H1 (cell line): ENCODE measurements at regions not wholly inside any gene's neighbourhood (a gene's known extent, or its start where the extent isn't known, plus 50 kb on each side); places are given as distances from the start of the nearest gene placed in this dataset.

ENCODE experiments used
- EZH2 ChIP-seq: fragments of 200-600 bp; sonication (generic); IDR thresholded peaks from 2 replicates; pipeline ENCODE4 v1.7.1; 2012; ENCODE audit warnings: low read depth, mild to moderate bottlenecking, moderate library complexity, low read length, inconsistent platforms; ENCODE audit not compliant: severe bottlenecking
- RBBP5 ChIP-seq: IDR thresholded peaks from 2 replicates; pipeline ENCODE4 v1.7.1; 2012; ENCODE audit warnings: low read depth, mild to moderate bottlenecking, inconsistent platforms, low read length, moderate library complexity, borderline replicate concordance
- SP1 ChIP-seq: IDR thresholded peaks from 2 replicates; pipeline ENCODE4 v1.6.1; 2011; ENCODE audit warnings: low read depth, low read length
- TF ChIP-seq, protein P1 (sequence below), 3 experiments: IDR thresholded peaks; 1 replicate in 2 of 3; 2 replicates in 1 of 3; pipeline versions ENCODE4 v1.5.1 to v1.6.1; 2011; ENCODE audit warnings: low read length in 3 of 3, mild to moderate bottlenecking in 3 of 3, inconsistent platforms in 2 of 3, low read depth in 1 of 3, moderate library complexity in 1 of 3; ENCODE audit not compliant: insufficient read depth in 1 of 3; ENCODE audit errors: control extremely low read depth in 1 of 3

DNA sequence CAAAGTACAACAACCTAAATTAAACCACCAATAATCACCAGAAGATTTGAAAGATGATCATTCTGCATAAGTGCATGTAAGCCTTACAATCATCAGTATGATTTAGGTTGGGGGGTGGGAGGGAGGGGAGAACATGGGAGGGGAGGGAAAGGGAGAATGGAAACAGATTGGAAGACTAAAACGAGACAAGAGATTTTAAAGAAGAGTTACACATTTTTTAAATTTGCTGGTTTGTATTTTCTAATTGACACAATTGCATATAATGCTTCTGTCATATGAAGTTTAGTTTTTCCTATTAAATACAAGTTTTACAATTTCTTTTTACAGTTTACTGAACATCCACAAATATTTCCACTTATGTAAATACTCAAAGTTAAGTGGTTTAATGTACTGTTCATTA is 2118.9 kb downstream of the PCDH9 start:
- TF ChIP-seq, protein P1, sequence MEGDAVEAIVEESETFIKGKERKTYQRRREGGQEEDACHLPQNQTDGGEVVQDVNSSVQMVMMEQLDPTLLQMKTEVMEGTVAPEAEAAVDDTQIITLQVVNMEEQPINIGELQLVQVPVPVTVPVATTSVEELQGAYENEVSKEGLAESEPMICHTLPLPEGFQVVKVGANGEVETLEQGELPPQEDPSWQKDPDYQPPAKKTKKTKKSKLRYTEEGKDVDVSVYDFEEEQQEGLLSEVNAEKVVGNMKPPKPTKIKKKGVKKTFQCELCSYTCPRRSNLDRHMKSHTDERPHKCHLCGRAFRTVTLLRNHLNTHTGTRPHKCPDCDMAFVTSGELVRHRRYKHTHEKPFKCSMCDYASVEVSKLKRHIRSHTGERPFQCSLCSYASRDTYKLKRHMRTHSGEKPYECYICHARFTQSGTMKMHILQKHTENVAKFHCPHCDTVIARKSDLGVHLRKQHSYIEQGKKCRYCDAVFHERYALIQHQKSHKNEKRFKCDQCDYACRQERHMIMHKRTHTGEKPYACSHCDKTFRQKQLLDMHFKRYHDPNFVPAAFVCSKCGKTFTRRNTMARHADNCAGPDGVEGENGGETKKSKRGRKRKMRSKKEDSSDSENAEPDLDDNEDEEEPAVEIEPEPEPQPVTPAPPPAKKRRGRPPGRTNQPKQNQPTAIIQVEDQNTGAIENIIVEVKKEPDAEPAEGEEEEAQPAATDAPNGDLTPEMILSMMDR (IDR thresholded peaks at IDR 0.05; ENCODE audit: control extremely low read depth in 1 of 3, insufficient read depth in 1 of 3, low read depth in 1 of 3, low read length in 3 of 3) = no peak
- no peak for TF ChIP-seq SP1
- no peak for TF ChIP-seq EZH2
- TF ChIP-seq RBBP5 = no peak
